C4-2B (cell line): ENCODE measurements at regions not wholly inside any gene's neighbourhood (a gene's known extent, or its start where the extent isn't known, plus 50 kb on each side); places are given as distances from the start of the nearest gene placed in this dataset.

Experiments
- H3K27ac ChIP-seq: fragments of 450-650 bp; 2 replicates; pipeline ENCODE4 v1.5.1; 2017
- ZFX ChIP-seq: fragments of 450-650 bp; IDR thresholded peaks from 2 replicates; pipeline ENCODE4 v1.6.1; 2017
- TF ChIP-seq, protein P1 (sequence below): fragments of 450-650 bp; conservative IDR thresholded peaks from 2 replicates; pipeline ENCODE4 v1.5.1; 2017; ENCODE audit warnings: mild to moderate bottlenecking

DNA sequence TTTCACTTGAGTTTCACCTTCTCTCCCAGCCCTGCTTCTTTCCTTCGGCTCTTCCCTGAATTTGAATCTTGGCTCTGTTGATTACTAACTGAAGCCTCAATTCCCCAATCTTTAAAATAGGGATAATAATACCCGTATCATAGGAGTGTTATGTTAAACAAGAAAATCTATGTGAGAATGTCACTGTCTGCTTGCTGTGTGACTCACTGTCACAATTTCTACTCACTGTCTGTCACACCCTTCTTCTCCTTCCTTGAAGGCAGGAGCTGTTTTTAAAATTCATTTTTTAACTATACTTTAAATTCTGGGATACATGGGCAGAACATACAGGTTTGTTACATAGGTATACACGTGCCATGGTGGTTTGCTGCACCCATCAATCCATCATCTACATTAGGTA, 141.6 kb upstream of the CXCR4 start:
- no peak overlapping the region for H3K27ac ChIP-seq
- TF ChIP-seq, protein P1, sequence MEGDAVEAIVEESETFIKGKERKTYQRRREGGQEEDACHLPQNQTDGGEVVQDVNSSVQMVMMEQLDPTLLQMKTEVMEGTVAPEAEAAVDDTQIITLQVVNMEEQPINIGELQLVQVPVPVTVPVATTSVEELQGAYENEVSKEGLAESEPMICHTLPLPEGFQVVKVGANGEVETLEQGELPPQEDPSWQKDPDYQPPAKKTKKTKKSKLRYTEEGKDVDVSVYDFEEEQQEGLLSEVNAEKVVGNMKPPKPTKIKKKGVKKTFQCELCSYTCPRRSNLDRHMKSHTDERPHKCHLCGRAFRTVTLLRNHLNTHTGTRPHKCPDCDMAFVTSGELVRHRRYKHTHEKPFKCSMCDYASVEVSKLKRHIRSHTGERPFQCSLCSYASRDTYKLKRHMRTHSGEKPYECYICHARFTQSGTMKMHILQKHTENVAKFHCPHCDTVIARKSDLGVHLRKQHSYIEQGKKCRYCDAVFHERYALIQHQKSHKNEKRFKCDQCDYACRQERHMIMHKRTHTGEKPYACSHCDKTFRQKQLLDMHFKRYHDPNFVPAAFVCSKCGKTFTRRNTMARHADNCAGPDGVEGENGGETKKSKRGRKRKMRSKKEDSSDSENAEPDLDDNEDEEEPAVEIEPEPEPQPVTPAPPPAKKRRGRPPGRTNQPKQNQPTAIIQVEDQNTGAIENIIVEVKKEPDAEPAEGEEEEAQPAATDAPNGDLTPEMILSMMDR: no peak
- no peak for TF ChIP-seq ZFX

DNA sequence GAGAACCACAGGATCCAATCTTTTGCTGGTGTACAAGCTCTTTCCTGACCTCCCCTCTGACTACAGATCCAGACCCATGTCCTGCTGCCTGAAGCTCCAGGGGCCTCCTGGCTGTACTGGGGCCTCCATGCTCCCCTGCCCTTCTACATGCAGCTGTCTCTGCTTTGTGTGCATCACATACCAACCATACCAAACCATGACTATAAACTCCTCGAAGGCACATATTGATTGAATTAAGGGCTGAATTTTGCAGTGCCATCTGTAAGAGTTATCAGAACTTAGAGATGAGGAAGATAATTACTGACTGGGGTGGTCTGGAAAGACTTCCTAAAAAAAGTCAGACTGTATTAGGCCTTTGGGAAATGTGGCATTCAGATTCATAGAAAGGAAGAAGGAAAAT, 139.9 kb upstream of the CXCR4 start:
- H3K27ac ChIP-seq: no peak overlapping the region

DNA sequence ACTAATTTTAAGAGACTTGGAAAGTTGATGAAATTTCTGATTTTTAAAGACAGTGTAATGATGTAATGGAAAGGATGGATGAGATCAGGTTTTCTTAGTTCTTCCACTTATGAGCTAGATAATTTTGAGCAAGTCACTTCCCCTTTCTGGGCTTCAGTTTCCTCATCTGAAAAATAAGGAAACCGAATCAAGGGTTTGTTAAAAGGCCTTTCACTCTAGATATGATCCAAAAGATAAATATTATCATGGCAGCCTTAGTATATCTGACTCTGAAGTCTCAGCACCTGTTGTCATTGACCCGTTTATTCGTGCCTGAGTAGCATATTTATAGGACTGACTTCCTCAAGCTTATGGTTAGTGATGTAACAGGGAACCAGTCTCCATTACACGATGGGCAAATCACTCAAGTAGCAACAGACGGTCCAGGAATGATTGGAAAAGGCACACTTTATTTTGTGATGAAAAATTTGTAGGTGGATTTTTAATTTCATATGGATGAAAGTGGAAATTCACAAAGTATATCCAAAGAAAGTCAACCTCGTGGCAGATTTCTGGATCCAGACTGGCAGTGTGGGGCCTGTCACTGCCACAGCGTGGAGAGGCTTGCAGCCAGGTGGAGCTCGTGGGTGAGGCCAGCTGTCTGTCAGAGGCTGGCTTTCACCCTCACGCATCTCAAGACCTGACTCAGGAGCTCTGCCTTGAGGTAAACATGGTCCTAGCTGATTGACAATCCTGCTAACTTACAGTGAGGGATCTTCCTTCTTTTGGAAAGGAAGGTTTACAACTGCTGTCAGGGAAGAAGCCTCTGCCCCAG, 137.9 kb upstream of the CXCR4 start:
- TF ChIP-seq, protein P1: no peak
- TF ChIP-seq ZFX: no peak
- no peak overlapping the region for H3K27ac ChIP-seq

More for the DNA sequence above, 139.9 kb upstream of the CXCR4 start:
- TF ChIP-seq, protein P1: no peak
- no peak for TF ChIP-seq ZFX

DNA sequence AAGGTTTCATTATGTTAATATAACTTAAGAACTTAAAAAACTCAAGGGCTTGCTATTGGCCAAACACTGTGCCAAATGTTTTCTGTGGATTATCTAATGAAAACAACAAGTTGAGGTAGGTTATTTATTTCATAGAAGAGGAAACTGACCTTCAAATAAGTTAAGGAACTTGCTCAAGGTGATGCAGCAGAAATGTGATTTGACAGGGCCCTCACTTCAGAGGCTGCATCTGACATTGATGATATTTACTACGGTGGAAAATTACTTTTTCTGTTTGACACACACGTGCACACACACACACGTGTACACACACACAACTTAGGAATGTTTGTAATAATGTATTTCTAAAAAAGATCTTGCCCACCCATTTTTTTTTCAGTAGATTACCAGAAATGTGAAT, 137.2 kb upstream of the CXCR4 start:
- H3K27ac ChIP-seq: no peak overlapping the region
- no peak for TF ChIP-seq ZFX
- TF ChIP-seq, protein P1: no peak

DNA sequence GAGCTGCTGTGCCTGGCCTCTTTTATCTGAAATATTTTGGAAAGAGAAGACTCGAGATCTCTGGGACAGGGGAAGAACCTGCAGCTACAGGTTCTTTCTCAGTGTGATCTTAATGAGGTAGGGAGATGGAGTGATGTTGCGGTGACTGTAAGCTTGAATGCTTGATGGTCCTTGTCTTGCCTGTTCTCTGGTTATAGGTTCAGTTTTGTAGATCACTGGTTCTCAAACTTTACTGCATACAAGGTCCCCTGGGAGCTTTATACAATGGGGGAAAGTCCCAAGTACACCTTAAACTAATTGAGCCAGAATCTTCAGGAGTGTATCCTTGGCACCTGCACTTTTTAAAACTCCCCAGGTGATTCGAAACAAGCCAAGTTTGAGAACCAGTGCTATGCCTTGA, 136.7 kb upstream of the CXCR4 start:
- no peak overlapping the region for H3K27ac ChIP-seq
- TF ChIP-seq, protein P1: no peak
- no peak for TF ChIP-seq ZFX

DNA sequence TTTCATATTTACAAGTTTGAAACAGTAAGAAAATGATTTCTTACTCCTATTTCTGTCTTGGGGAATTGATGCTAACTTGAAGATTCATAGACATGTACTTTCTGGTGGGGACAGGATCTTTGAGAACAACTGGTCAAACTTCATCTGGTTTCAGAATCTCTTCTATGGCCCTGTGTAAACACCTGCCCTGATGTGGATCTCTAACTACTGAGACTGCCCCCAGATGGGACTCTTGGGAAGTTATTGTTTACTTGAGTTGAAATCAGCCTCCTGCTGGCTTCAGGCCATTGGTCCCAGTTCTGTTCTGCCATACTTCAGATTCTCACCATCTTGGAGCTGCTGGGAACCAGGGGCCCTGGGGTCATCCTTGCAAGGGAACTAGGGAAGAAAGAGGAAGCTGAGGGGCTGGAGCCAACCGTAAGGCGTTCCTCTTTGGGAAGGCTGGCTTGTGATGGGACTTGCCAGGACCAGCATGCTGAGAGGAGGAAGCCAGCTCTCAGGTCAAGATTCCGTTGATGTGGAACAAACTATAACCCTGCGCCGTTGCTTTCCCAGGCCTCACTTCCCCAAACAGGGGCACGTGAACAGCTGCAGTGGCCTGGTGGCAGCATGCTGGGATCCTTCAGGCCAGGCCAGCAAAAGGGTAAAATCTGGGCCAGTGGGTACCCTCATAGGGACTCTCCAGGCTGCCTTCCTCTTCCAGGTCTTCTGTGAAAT, 135.5 kb upstream of the CXCR4 start:
- H3K27ac ChIP-seq: no peak overlapping the region
- TF ChIP-seq, protein P1: no peak
- no peak for TF ChIP-seq ZFX

DNA sequence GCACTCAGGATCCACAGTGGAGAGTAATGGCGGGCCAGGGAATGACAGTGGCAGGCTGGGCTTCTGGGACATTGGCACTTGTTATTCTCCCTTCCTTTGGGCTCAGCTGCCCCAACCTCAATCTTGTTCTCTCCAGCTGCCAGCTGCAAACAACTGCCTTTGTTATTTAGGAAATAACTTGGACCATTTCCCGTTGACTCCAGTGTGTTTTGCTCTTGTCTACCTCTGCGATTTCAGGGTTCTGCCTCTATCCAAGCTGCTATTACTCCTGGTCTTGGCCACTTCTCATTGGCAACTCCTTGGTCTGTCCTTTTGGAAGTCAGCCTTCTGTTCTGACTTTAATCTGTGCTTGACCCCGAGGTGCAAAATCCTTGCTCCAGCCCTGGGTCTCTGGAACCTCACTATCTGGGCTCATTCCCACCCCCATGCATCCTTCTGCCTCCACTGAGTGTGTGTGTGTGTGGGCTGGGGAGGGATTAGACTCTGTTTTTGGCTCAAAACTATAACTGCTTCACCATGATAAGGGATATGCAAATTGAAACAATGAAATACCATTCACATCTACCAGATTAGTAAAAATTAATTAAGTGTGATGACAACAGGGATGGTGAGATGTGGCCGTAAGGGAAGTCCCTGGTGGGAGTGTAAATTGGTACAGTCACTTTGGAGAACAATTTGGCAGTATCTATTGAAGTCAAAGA, 134.1 kb upstream of the CXCR4 start:
- TF ChIP-seq, protein P1: no peak
- no peak for TF ChIP-seq ZFX
- no peak overlapping the region for H3K27ac ChIP-seq
